Ishikawa (cell line): ENCODE measurements at regions not wholly inside any gene's neighbourhood (a gene's known extent, or its start where the extent isn't known, plus 50 kb on each side); places are given as distances from the start of the nearest gene placed in this dataset.

Experiments used
- CEBPB ChIP-seq: IDR thresholded peaks from 2 replicates; pipeline ENCODE4 v1.6.1; 2012
- CREB1 ChIP-seq: IDR thresholded peaks from 2 replicates; pipeline ENCODE4 v1.6.1; 2012; ENCODE audit warnings: low read depth
- EGR1 ChIP-seq: IDR thresholded peaks from 2 replicates; pipeline ENCODE4 v1.6.1; 2012
- EP300 ChIP-seq: IDR thresholded peaks from 2 replicates; pipeline ENCODE4 v1.6.1; 2012; ENCODE audit warnings: borderline replicate concordance
- FOXM1 ChIP-seq: IDR thresholded peaks from 2 replicates; pipeline ENCODE4 v1.6.1; 2012; ENCODE audit warnings: low read depth, borderline replicate concordance
- NFIC ChIP-seq: IDR thresholded peaks from 2 replicates; pipeline ENCODE4 v1.6.1; 2012
- RAD21 ChIP-seq: IDR thresholded peaks from 2 replicates; pipeline ENCODE4 v1.6.1; 2012; ENCODE audit warnings: low read depth
- TAF1 ChIP-seq: IDR thresholded peaks from 2 replicates; pipeline ENCODE4 v1.6.1; 2012; ENCODE audit warnings: low read depth, mild to moderate bottlenecking
- TCF12 ChIP-seq: IDR thresholded peaks from 2 replicates; pipeline ENCODE4 v1.6.1; 2012; ENCODE audit warnings: low read depth
- TEAD4 ChIP-seq: IDR thresholded peaks from 2 replicates; pipeline ENCODE4 v1.6.1; 2012
- YY1 ChIP-seq: IDR thresholded peaks from 2 replicates; pipeline ENCODE4 v1.6.1; 2012; ENCODE audit warnings: low read depth
- TF ChIP-seq, protein P1 (sequence below): IDR thresholded peaks from 2 replicates; pipeline ENCODE4 v1.6.1; 2012; ENCODE audit warnings: low read depth, mild to moderate bottlenecking
- TF ChIP-seq, protein P2 (sequence below): IDR thresholded peaks from 2 replicates; pipeline ENCODE4 v1.6.1; 2012
- TF ChIP-seq, protein P3 (sequence below): IDR thresholded peaks from 2 replicates; pipeline ENCODE4 v1.6.1; 2012

DNA sequence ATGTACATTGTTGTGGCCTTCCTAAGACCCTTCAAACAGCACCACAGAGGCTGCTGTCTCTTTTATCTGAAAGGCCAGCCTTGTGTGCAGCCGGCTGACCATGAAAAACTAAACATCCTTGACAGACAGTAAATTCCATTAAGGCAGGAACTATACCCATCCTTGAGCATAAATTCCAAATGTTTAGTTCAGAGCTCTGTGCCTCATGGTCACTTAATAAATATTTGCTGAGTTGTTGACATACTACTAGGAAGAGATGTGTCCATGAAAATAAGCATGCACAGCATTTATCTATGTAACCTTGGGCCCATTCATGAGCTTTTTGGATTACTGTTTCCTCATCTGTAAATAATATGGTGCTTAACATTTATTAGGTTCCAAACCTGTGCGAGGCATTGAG, 424.8 kb downstream of the HRH4 start:
- no peak for TF ChIP-seq TAF1
- TF ChIP-seq TEAD4 = no peak
- no peak for TF ChIP-seq EP300
- TF ChIP-seq, protein P1, sequence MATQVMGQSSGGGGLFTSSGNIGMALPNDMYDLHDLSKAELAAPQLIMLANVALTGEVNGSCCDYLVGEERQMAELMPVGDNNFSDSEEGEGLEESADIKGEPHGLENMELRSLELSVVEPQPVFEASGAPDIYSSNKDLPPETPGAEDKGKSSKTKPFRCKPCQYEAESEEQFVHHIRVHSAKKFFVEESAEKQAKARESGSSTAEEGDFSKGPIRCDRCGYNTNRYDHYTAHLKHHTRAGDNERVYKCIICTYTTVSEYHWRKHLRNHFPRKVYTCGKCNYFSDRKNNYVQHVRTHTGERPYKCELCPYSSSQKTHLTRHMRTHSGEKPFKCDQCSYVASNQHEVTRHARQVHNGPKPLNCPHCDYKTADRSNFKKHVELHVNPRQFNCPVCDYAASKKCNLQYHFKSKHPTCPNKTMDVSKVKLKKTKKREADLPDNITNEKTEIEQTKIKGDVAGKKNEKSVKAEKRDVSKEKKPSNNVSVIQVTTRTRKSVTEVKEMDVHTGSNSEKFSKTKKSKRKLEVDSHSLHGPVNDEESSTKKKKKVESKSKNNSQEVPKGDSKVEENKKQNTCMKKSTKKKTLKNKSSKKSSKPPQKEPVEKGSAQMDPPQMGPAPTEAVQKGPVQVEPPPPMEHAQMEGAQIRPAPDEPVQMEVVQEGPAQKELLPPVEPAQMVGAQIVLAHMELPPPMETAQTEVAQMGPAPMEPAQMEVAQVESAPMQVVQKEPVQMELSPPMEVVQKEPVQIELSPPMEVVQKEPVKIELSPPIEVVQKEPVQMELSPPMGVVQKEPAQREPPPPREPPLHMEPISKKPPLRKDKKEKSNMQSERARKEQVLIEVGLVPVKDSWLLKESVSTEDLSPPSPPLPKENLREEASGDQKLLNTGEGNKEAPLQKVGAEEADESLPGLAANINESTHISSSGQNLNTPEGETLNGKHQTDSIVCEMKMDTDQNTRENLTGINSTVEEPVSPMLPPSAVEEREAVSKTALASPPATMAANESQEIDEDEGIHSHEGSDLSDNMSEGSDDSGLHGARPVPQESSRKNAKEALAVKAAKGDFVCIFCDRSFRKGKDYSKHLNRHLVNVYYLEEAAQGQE = no peak
- TF ChIP-seq CREB1 = no peak
- TF ChIP-seq, protein P2, sequence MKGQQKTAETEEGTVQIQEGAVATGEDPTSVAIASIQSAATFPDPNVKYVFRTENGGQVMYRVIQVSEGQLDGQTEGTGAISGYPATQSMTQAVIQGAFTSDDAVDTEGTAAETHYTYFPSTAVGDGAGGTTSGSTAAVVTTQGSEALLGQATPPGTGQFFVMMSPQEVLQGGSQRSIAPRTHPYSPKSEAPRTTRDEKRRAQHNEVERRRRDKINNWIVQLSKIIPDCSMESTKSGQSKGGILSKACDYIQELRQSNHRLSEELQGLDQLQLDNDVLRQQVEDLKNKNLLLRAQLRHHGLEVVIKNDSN = no peak
- no peak for TF ChIP-seq RAD21
- TF ChIP-seq, protein P3, sequence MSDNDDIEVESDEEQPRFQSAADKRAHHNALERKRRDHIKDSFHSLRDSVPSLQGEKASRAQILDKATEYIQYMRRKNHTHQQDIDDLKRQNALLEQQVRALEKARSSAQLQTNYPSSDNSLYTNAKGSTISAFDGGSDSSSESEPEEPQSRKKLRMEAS = no peak
- TF ChIP-seq YY1 = no peak
- TF ChIP-seq CEBPB = no peak
- TF ChIP-seq EGR1 = no peak
- TF ChIP-seq NFIC = no peak
- no peak for TF ChIP-seq FOXM1
- no peak for TF ChIP-seq TCF12
